Astrocyte (in vitro differentiated cells and primary cell): ENCODE measurements at regions not wholly inside any gene's neighbourhood (a gene's known extent, or its start where the extent isn't known, plus 50 kb on each side); places are given as distances from the start of the nearest gene placed in this dataset.

Source experiments
- DNase-seq: peaks from one replicate; pipeline ENCODE4 v3.0.0-alpha.2; 2010; ENCODE audit warnings: low read depth
- FAIRE-seq: peaks from 2 replicates; lab custom pipeline; 2011; peaks lifted over from hg19 to GRCh38; lab: Jason Lieb, UNC
- H2AFZ ChIP-seq: 2 replicates; pipeline ENCODE4 v1.6.0; 2012; ENCODE audit warnings: low read depth, low read length, inconsistent platforms
- H3K27ac ChIP-seq: 2 replicates; pipeline ENCODE4 v1.5.1; 2011; ENCODE audit warnings: low read depth, low read length, inconsistent platforms
- H3K27me3 ChIP-seq: 2 replicates; pipeline ENCODE4 v1.6.0; 2011; ENCODE audit warnings: low read length, inconsistent platforms; ENCODE audit not compliant: insufficient read depth
- H3K36me3 ChIP-seq: 2 replicates; pipeline ENCODE4 v1.5.1; 2011; ENCODE audit warnings: low read length, inconsistent platforms; ENCODE audit not compliant: insufficient read depth
- H3K4me1 ChIP-seq: 2 replicates; pipeline ENCODE4 v1.5.1; 2011; ENCODE audit warnings: low read length, inconsistent platforms; ENCODE audit not compliant: insufficient read depth
- H3K4me2 ChIP-seq: 2 replicates; pipeline ENCODE4 v1.6.0; 2012; ENCODE audit warnings: low read length, inconsistent platforms
- H3K4me3 ChIP-seq: 2 replicates; pipeline ENCODE4 v1.5.1; 2011; ENCODE audit warnings: low read depth, mild to moderate bottlenecking, low read length, inconsistent platforms; ENCODE audit not compliant: insufficient read depth
- H3K79me2 ChIP-seq: 2 replicates; pipeline ENCODE4 v1.6.0; 2012; ENCODE audit warnings: mild to moderate bottlenecking, low read length, inconsistent platforms; ENCODE audit not compliant: insufficient read depth
- H3K9ac ChIP-seq: 2 replicates; pipeline ENCODE4 v1.6.0; 2012; ENCODE audit warnings: mild to moderate bottlenecking, low read length, inconsistent platforms
- H3K9me3 ChIP-seq: 2 replicates; pipeline ENCODE4 v1.5.1; 2012; ENCODE audit warnings: low read depth, mild to moderate bottlenecking, low read length, inconsistent platforms; ENCODE audit not compliant: insufficient read depth
- H4K20me1 ChIP-seq: 2 replicates; pipeline ENCODE4 v1.6.0; 2012; ENCODE audit warnings: low read length, inconsistent platforms; ENCODE audit not compliant: insufficient read depth
- H3K27ac Mint-ChIP-seq: one replicate; pipeline ENCODE4 v1.8.0; 2021; ENCODE audit warnings: mild to moderate bottlenecking, mixed read lengths; ENCODE audit not compliant: unreplicated experiment
- H3K27me3 Mint-ChIP-seq: one replicate; pipeline ENCODE4 v1.8.0; 2021; ENCODE audit warnings: low read depth, mixed read lengths; ENCODE audit not compliant: unreplicated experiment
- H3K36me3 Mint-ChIP-seq: one replicate; pipeline ENCODE4 v1.8.0; 2021; ENCODE audit warnings: low read depth, mixed read lengths; ENCODE audit not compliant: unreplicated experiment
- H3K4me1 Mint-ChIP-seq: one replicate; pipeline ENCODE4 v1.8.0; 2021; ENCODE audit warnings: low read depth, mixed read lengths; ENCODE audit not compliant: unreplicated experiment
- H3K4me3 Mint-ChIP-seq: one replicate; pipeline ENCODE4 v1.8.0; 2021; ENCODE audit warnings: mild to moderate bottlenecking, moderate library complexity, mixed read lengths; ENCODE audit not compliant: unreplicated experiment
- H3K9me3 Mint-ChIP-seq: one replicate; pipeline ENCODE4 v1.8.0; 2021; ENCODE audit warnings: mild to moderate bottlenecking, mixed read lengths; ENCODE audit not compliant: unreplicated experiment
- EZH2 ChIP-seq: IDR thresholded peaks from 2 replicates; pipeline ENCODE4 v1.6.1; 2012; ENCODE audit warnings: mild to moderate bottlenecking, low read length, inconsistent platforms; ENCODE audit not compliant: insufficient read depth
- TF ChIP-seq, protein P1 (sequence below): IDR thresholded peaks from 2 replicates; pipeline ENCODE4 v1.5.1; 2011; ENCODE audit warnings: low read depth, mild to moderate bottlenecking, inconsistent platforms, low read length, moderate library complexity; ENCODE audit not compliant: insufficient read depth

DNA sequence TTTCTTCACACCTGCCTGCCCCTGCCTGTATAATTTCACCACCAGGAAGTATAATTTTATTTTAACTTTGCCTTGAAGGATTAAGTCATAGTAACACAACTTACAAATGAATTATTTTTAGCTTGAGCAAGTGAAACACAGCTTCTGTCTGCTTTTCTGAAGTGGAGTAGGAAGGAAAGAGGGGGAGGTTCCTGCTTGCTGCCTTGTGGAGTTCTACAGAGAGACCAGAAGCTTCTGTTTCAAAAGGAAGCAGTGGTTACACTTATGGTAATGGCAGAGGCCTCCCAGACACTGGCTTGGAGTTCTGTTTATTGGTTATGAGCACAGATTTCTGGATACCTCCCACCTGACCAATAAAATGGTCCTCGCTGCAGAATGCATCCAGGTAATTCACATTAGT lies 159.6 kb downstream of the TMEM200A start:
- DNase-seq = no peak
- Histone ChIP-seq H3K9ac (no peak overlapping the region), H2AFZ (no peak overlapping the region), H3K79me2 (no peaks in the 10 kb centered on the region), H3K27ac (no peak overlapping the region), H3K4me1 (no peaks in the 10 kb centered on the region), H3K4me3 (no peak overlapping the region), H4K20me1 (no peaks in the 10 kb centered on the region), H3K36me3 (no peaks in the 10 kb centered on the region), H3K27me3 (no peaks in the 10 kb centered on the region), H3K9me3 (no peaks in the 10 kb centered on the region), H3K4me2 (no peak overlapping the region)
- TF ChIP-seq EZH2 = no peak
- TF ChIP-seq, protein P1, sequence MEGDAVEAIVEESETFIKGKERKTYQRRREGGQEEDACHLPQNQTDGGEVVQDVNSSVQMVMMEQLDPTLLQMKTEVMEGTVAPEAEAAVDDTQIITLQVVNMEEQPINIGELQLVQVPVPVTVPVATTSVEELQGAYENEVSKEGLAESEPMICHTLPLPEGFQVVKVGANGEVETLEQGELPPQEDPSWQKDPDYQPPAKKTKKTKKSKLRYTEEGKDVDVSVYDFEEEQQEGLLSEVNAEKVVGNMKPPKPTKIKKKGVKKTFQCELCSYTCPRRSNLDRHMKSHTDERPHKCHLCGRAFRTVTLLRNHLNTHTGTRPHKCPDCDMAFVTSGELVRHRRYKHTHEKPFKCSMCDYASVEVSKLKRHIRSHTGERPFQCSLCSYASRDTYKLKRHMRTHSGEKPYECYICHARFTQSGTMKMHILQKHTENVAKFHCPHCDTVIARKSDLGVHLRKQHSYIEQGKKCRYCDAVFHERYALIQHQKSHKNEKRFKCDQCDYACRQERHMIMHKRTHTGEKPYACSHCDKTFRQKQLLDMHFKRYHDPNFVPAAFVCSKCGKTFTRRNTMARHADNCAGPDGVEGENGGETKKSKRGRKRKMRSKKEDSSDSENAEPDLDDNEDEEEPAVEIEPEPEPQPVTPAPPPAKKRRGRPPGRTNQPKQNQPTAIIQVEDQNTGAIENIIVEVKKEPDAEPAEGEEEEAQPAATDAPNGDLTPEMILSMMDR = no peak
- H3K27me3 Mint-ChIP-seq = peaks cover 11% of the 10 kb centered on the region
- peaks cover 20% of the 10 kb centered on the region for H3K4me1 Mint-ChIP-seq
- no peak for FAIRE-seq
- H3K4me3 Mint-ChIP-seq = no peak overlapping the region
- peaks cover 6% of the 10 kb centered on the region for H3K9me3 Mint-ChIP-seq
- H3K36me3 Mint-ChIP-seq = no peaks in the 10 kb centered on the region
- peak overlapping the region; percentile 24 for H3K27ac Mint-ChIP-seq

DNA sequence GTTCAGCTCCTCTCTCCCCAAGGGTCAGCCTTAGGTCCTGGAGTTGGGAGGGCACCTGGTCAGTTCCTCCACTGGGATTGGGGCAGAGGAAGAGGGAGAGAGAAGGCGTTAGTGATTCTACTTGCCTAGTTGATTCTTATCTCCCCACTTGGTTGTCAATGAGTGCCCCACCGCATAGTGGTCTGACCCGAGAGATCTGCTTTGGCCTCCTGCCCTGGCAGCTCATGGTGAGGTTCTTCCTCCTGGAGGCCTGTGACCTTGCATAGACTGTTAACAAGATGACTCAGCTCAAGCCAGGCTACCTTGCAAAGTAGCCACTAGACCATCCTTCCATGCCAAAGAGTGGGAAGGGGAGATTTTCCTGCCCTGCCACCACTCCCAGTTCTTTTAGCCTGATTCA lies 160.6 kb downstream of the TMEM200A start:
- H3K4me2 ChIP-seq = no peak overlapping the region
- no peak for TF ChIP-seq EZH2
- TF ChIP-seq, protein P1 = no peak
- Mint-ChIP-seq H3K36me3 (no peaks in the 10 kb centered on the region), H3K4me3 (no peak overlapping the region), H3K27me3 (peaks cover 11% of the 10 kb centered on the region), H3K4me1 (peaks cover 16% of the 10 kb centered on the region), H3K9me3 (peaks cover 6% of the 10 kb centered on the region), H3K27ac (no peak overlapping the region)
- no peak for DNase-seq
- no peaks in the 10 kb centered on the region for H3K27me3 ChIP-seq
- no peaks in the 10 kb centered on the region for H3K79me2 ChIP-seq
- FAIRE-seq = no peak
- no peaks in the 10 kb centered on the region for H3K36me3 ChIP-seq
- no peaks in the 10 kb centered on the region for H3K9me3 ChIP-seq
- no peaks in the 10 kb centered on the region for H3K4me1 ChIP-seq
- H3K27ac ChIP-seq = no peak overlapping the region
- no peak overlapping the region for H3K4me3 ChIP-seq
- H4K20me1 ChIP-seq = no peaks in the 10 kb centered on the region
- no peak overlapping the region for H3K9ac ChIP-seq
- H2AFZ ChIP-seq = no peak overlapping the region

DNA sequence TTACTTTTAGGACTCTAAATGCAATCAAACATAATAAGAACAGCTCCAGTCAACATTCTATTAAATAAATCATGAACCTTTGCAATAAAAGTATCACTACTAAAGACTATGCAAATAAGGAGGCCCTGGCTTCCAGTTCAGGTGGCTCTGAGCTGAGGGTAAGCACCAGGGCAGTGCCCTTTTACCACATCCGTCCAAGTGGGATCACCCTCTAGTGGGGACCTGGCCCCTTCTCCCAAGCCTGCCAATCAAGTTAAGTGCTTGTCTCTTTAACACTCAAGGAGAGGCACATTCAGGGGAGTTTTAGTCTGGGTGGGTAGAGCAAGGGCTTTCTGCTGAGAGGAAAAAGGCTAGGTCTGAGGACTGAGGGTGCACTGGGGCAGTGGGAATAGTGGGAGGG lies 161.4 kb downstream of the TMEM200A start:
- H3K4me2 ChIP-seq = no peak overlapping the region
- FAIRE-seq (no peak), DNase-seq (no peak)
- no peaks in the 10 kb centered on the region for H4K20me1 ChIP-seq
- no peak overlapping the region for H3K27ac ChIP-seq
- H3K36me3 ChIP-seq = no peaks in the 10 kb centered on the region
- H3K4me1 Mint-ChIP-seq = peaks cover 16% of the 10 kb centered on the region
- no peak overlapping the region for H3K4me3 ChIP-seq
- H3K9ac ChIP-seq = no peak overlapping the region
- H3K79me2 ChIP-seq = no peaks in the 10 kb centered on the region
- H3K4me3 Mint-ChIP-seq = no peak overlapping the region
- H3K27me3 Mint-ChIP-seq = peaks cover 11% of the 10 kb centered on the region
- no peak overlapping the region for H3K27ac Mint-ChIP-seq
- no peaks in the 10 kb centered on the region for H3K27me3 ChIP-seq
- no peaks in the 10 kb centered on the region for H3K9me3 ChIP-seq
- TF ChIP-seq, protein P1 = no peak
- no peak for TF ChIP-seq EZH2
- H3K4me1 ChIP-seq = no peaks in the 10 kb centered on the region
- H3K36me3 Mint-ChIP-seq = no peaks in the 10 kb centered on the region
- no peak overlapping the region for H2AFZ ChIP-seq
- peaks cover 6% of the 10 kb centered on the region for H3K9me3 Mint-ChIP-seq
